ENCODE measurements at regions not wholly inside any gene's neighbourhood (a gene's known extent, or its start where the extent isn't known, plus 50 kb on each side); places are given as distances from the start of the nearest gene placed in this dataset.

GRCh38 chr21:19523746-19524145, 1120.2 kb upstream of the TMPRSS15 start:
- no peaks in the 10 kb centered on the region for H3K9me3 ChIP-seq (replicated peaks; ENCODE audit: insufficient read depth, low read length)
- no peak overlapping the region for H3K4me3 ChIP-seq (ENCODE audit: low read length)
- no peaks in the 10 kb centered on the region for H3K4me1 ChIP-seq (ENCODE audit: low read length)
- H3F3A ChIP-seq (ENCODE audit: insufficient read depth, low read length): no peaks in the 10 kb centered on the region
- no peak for DNase-seq
- H3K79me2 ChIP-seq (ENCODE audit: low read length): no peaks in the 10 kb centered on the region
- no peaks in the 10 kb centered on the region for H3K9me2 ChIP-seq (replicated peaks; ENCODE audit: insufficient read depth, low read length)
- H2AFZ ChIP-seq (ENCODE audit: low read length): no peak overlapping the region
- H4K20me1 ChIP-seq (ENCODE audit: insufficient read depth, low read length): no peaks in the 10 kb centered on the region
- H3K9ac ChIP-seq (ENCODE audit: low read length): no peak overlapping the region
- no peak overlapping the region for H3K4me2 ChIP-seq (ENCODE audit: low read depth, low read length)
- no peaks in the 10 kb centered on the region for H3K36me3 ChIP-seq (replicated peaks; ENCODE audit: insufficient read depth, low read length)
- no peak overlapping the region for H3K27ac ChIP-seq (ENCODE audit: low read length)
- no peak for TF ChIP-seq EZH2 (optimal IDR thresholded peaks at IDR 0.05; ENCODE audit: low read depth, low read length)
- no peak for TF ChIP-seq EZH2phosphoT487 (IDR thresholded peaks at IDR 0.05; ENCODE audit: low read length)
- no peak for TF ChIP-seq CTCF (IDR thresholded peaks at IDR 0.05; ENCODE audit: low read length)
- no peaks in the 10 kb centered on the region for H3K27me3 ChIP-seq (replicated peaks; ENCODE audit: insufficient read depth, low read length)

- Histone ChIP-seq H3K27me3 (replicated peaks; ENCODE audit: insufficient read depth, low read length) (no peaks in the 10 kb centered on the region), H3K9me2 (replicated peaks; ENCODE audit: insufficient read depth, low read length) (no peaks in the 10 kb centered on the region)
Measured at GRCh38 chr21:19529031-19529430, 1125.4 kb upstream of the TMPRSS15 start.

GRCh38 chr21:19535356-19535755, 1131.8 kb upstream of the TMPRSS15 start:
- Histone ChIP-seq H2AFZ (ENCODE audit: low read length) (no peak overlapping the region), H3K4me2 (ENCODE audit: low read depth, low read length) (no peak overlapping the region), H4K20me1 (ENCODE audit: insufficient read depth, low read length) (no peaks in the 10 kb centered on the region), H3K9me3 (replicated peaks; ENCODE audit: insufficient read depth, low read length) (no peaks in the 10 kb centered on the region), H3K4me1 (ENCODE audit: low read length) (no peaks in the 10 kb centered on the region), H3K36me3 (replicated peaks; ENCODE audit: insufficient read depth, low read length) (no peaks in the 10 kb centered on the region), H3K27me3 (replicated peaks; ENCODE audit: insufficient read depth, low read length) (no peaks in the 10 kb centered on the region), H3K4me3 (ENCODE audit: low read length) (no peak overlapping the region), H3K79me2 (ENCODE audit: low read length) (no peaks in the 10 kb centered on the region), H3K9me2 (replicated peaks; ENCODE audit: insufficient read depth, low read length) (no peaks in the 10 kb centered on the region), H3K9ac (ENCODE audit: low read length) (no peak overlapping the region), H3F3A (ENCODE audit: insufficient read depth, low read length) (no peaks in the 10 kb centered on the region), H3K27ac (ENCODE audit: low read length) (no peak overlapping the region)
- no peak for TF ChIP-seq EZH2 (optimal IDR thresholded peaks at IDR 0.05; ENCODE audit: low read depth, low read length)
- no peak for TF ChIP-seq CTCF (IDR thresholded peaks at IDR 0.05; ENCODE audit: low read length)
- TF ChIP-seq EZH2phosphoT487 (IDR thresholded peaks at IDR 0.05; ENCODE audit: low read length): no peak
- no peak for DNase-seq

More at GRCh38 chr21:19529031-19529430, 1125.4 kb upstream of the TMPRSS15 start:
- Histone ChIP-seq H3K4me2 (ENCODE audit: low read depth, low read length) (no peak overlapping the region), H3K36me3 (replicated peaks; ENCODE audit: insufficient read depth, low read length) (no peaks in the 10 kb centered on the region), H4K20me1 (ENCODE audit: insufficient read depth, low read length) (no peaks in the 10 kb centered on the region), H3K4me3 (ENCODE audit: low read length) (no peak overlapping the region), H3K9me3 (replicated peaks; ENCODE audit: insufficient read depth, low read length) (no peaks in the 10 kb centered on the region), H2AFZ (ENCODE audit: low read length) (no peak overlapping the region), H3K79me2 (ENCODE audit: low read length) (no peaks in the 10 kb centered on the region), H3K4me1 (ENCODE audit: low read length) (no peaks in the 10 kb centered on the region), H3F3A (ENCODE audit: insufficient read depth, low read length) (no peaks in the 10 kb centered on the region), H3K9ac (ENCODE audit: low read length) (no peak overlapping the region), H3K27ac (ENCODE audit: low read length) (no peak overlapping the region)
- TF ChIP-seq CTCF (IDR thresholded peaks at IDR 0.05; ENCODE audit: low read length) (no peak), EZH2phosphoT487 (IDR thresholded peaks at IDR 0.05; ENCODE audit: low read length) (no peak), EZH2 (optimal IDR thresholded peaks at IDR 0.05; ENCODE audit: low read depth, low read length) (no peak)
- no peak for DNase-seq

Measured in MM.1S (cell line).